D341Med (cell line): ENCODE measurements at regions not wholly inside any gene's neighbourhood (a gene's known extent, or its start where the extent isn't known, plus 50 kb on each side); places are given as distances from the start of the nearest gene placed in this dataset.

ENCODE experiments used
- DNase-seq: peaks from one replicate; pipeline ENCODE4 v3.0.0; 2012; ENCODE audit warnings: low spot score

- no peak for DNase-seq
These were observed 50.6 kb upstream of the IFNGR1 start for GRCh38 chr6:137269803-137270202.

- DNase-seq: no peak
These were observed 50.2 kb upstream of the IFNGR1 start for GRCh38 chr6:137269347-137269746.
